ENCODE measurements at regions not wholly inside any gene's neighbourhood (a gene's known extent, or its start where the extent isn't known, plus 50 kb on each side); places are given as distances from the start of the nearest gene placed in this dataset.

- Histone ChIP-seq H3K9me2 (ENCODE audit: low read depth, low read length) (no peaks in the 10 kb centered on the region), H2AFZ (ENCODE audit: low read length) (no peak overlapping the region), H3K36me3 (ENCODE audit: insufficient read depth, low read length) (no peaks in the 10 kb centered on the region), H3K4me2 (ENCODE audit: low read length) (no peak overlapping the region), H3K9ac (ENCODE audit: low read length) (no peak overlapping the region), H3K9me3 (ENCODE audit: low read length) (no peaks in the 10 kb centered on the region), H3K27me3 (ENCODE audit: insufficient read depth, low read length) (no peaks in the 10 kb centered on the region), H3F3A (ENCODE audit: insufficient read depth, low read length) (no peaks in the 10 kb centered on the region), H3K4me3 (ENCODE audit: low read depth, low read length, poor library complexity, severe bottlenecking) (no peak overlapping the region), H3K79me2 (ENCODE audit: insufficient read depth, low read length) (no peaks in the 10 kb centered on the region), H3K27ac (ENCODE audit: low read depth, low read length, poor library complexity, severe bottlenecking) (no peak overlapping the region), H4K20me1 (ENCODE audit: insufficient read depth, low read length) (no peaks in the 10 kb centered on the region), H3K4me1 (ENCODE audit: insufficient read depth, low read length, severe bottlenecking) (no peaks in the 10 kb centered on the region)
- TF ChIP-seq CTCF (IDR thresholded peaks at IDR 0.05; ENCODE audit: low read length) = no peak
- no peak for TF ChIP-seq EZH2 (IDR thresholded peaks at IDR 0.05; ENCODE audit: borderline replicate concordance, low read length)
Observed at GRCh38 chr16:47885489-47885888, 270.3 kb downstream of the ABCC12 start.

- H3K9me3 ChIP-seq (ENCODE audit: low read length) = no peaks in the 10 kb centered on the region
- no peak overlapping the region for H3K4me2 ChIP-seq (ENCODE audit: low read length)
- H3K9ac ChIP-seq (ENCODE audit: low read length) = no peak overlapping the region
- no peak overlapping the region for H2AFZ ChIP-seq (ENCODE audit: low read length)
- no peaks in the 10 kb centered on the region for H3K36me3 ChIP-seq (ENCODE audit: insufficient read depth, low read length)
- H3K27ac ChIP-seq (ENCODE audit: low read depth, low read length, poor library complexity, severe bottlenecking) = no peak overlapping the region
- no peaks in the 10 kb centered on the region for H3K4me1 ChIP-seq (ENCODE audit: insufficient read depth, low read length, severe bottlenecking)
- H3K27me3 ChIP-seq (ENCODE audit: insufficient read depth, low read length) = no peaks in the 10 kb centered on the region
- TF ChIP-seq CTCF (IDR thresholded peaks at IDR 0.05; ENCODE audit: low read length) (no peak), EZH2 (IDR thresholded peaks at IDR 0.05; ENCODE audit: borderline replicate concordance, low read length) (no peak)
- no peaks in the 10 kb centered on the region for H3K9me2 ChIP-seq (ENCODE audit: low read depth, low read length)
- H3K4me3 ChIP-seq (ENCODE audit: low read depth, low read length, poor library complexity, severe bottlenecking) = no peak overlapping the region
- no peaks in the 10 kb centered on the region for H3K79me2 ChIP-seq (ENCODE audit: insufficient read depth, low read length)
- H4K20me1 ChIP-seq (ENCODE audit: insufficient read depth, low read length) = no peaks in the 10 kb centered on the region
- H3F3A ChIP-seq (ENCODE audit: insufficient read depth, low read length) = no peaks in the 10 kb centered on the region
Observed at GRCh38 chr16:47884116-47884725, 271.6 kb downstream of the ABCC12 start.

- H3F3A ChIP-seq (ENCODE audit: insufficient read depth, low read length) = no peaks in the 10 kb centered on the region
- H3K4me1 ChIP-seq (ENCODE audit: insufficient read depth, low read length, severe bottlenecking) = no peaks in the 10 kb centered on the region
- TF ChIP-seq EZH2 (IDR thresholded peaks at IDR 0.05; ENCODE audit: borderline replicate concordance, low read length) (no peak), CTCF (IDR thresholded peaks at IDR 0.05; ENCODE audit: low read length) (no peak)
- H3K36me3 ChIP-seq (ENCODE audit: insufficient read depth, low read length) = no peaks in the 10 kb centered on the region
- H3K9ac ChIP-seq (ENCODE audit: low read length) = no peak overlapping the region
- no peak overlapping the region for H3K4me2 ChIP-seq (ENCODE audit: low read length)
- H3K4me3 ChIP-seq (ENCODE audit: low read depth, low read length, poor library complexity, severe bottlenecking) = no peak overlapping the region
- H3K79me2 ChIP-seq (ENCODE audit: insufficient read depth, low read length) = no peaks in the 10 kb centered on the region
- no peaks in the 10 kb centered on the region for H3K9me3 ChIP-seq (ENCODE audit: low read length)
- no peak overlapping the region for H3K27ac ChIP-seq (ENCODE audit: low read depth, low read length, poor library complexity, severe bottlenecking)
- no peaks in the 10 kb centered on the region for H3K9me2 ChIP-seq (ENCODE audit: low read depth, low read length)
- H3K27me3 ChIP-seq (ENCODE audit: insufficient read depth, low read length) = no peaks in the 10 kb centered on the region
- no peaks in the 10 kb centered on the region for H4K20me1 ChIP-seq (ENCODE audit: insufficient read depth, low read length)
- H2AFZ ChIP-seq (ENCODE audit: low read length) = no peak overlapping the region
Observed at GRCh38 chr16:47881574-47881973, 274.2 kb downstream of the ABCC12 start.

All from OCI-LY1 (cell line).